ENCODE measurements at regions not wholly inside any gene's neighbourhood (a gene's known extent, or its start where the extent isn't known, plus 50 kb on each side); places are given as distances from the start of the nearest gene placed in this dataset.

DNA sequence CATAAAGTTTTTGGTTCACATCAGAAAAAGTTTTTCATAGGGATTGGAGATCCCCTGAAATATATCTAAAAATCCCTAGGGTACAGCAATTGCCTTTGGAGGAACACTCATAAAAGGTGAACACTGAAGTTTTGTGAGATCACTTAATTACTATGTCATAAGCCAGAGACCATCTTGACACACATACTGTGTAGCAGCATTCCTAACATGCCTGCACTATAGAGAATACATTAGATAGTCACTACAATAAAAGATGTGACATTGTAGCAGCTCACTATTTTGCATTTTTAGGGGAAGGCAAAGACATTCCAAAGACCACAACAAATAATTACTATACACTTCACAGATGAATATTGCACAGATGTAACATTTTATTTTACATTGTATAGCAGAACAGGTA is 779.9 kb downstream of the KCNT2 start:
- no peaks in the 10 kb centered on the region for H3K27me3 ChIP-seq
- no peak overlapping the region for H3K4me3 ChIP-seq
- H3K9me3 ChIP-seq = no peaks in the 10 kb centered on the region
- intact Hi-C loops (cut with DNase I) = no loop called here
- no peaks in the 10 kb centered on the region for H3K4me1 ChIP-seq
- TF ChIP-seq, protein P1, sequence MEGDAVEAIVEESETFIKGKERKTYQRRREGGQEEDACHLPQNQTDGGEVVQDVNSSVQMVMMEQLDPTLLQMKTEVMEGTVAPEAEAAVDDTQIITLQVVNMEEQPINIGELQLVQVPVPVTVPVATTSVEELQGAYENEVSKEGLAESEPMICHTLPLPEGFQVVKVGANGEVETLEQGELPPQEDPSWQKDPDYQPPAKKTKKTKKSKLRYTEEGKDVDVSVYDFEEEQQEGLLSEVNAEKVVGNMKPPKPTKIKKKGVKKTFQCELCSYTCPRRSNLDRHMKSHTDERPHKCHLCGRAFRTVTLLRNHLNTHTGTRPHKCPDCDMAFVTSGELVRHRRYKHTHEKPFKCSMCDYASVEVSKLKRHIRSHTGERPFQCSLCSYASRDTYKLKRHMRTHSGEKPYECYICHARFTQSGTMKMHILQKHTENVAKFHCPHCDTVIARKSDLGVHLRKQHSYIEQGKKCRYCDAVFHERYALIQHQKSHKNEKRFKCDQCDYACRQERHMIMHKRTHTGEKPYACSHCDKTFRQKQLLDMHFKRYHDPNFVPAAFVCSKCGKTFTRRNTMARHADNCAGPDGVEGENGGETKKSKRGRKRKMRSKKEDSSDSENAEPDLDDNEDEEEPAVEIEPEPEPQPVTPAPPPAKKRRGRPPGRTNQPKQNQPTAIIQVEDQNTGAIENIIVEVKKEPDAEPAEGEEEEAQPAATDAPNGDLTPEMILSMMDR (IDR thresholded peaks at IDR 0.05) = no peak
- DNase-seq (no peak), ATAC-seq (no peak)
- H3K27ac ChIP-seq = no peak overlapping the region
- H3K36me3 ChIP-seq = no peaks in the 10 kb centered on the region

DNA sequence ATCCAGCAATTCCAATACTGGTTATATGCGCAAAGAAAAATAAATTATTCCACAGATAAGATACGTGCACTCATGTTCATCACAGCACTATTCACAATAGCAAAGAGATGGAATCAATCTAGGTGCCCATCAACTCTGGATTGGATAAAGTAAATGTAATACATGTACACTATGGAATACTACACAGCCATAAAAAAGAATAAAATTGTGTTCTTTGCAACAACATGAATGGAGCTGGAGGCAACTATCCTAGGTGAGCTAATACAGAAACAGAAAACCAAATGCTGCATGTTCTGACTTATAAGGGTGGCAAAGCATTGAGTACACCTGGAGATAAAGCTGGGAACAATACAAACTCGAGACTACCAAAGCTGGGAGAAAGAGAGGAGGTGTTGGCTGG is 787.3 kb downstream of the KCNT2 start:
- intact Hi-C loops (cut with DNase I) = no loop called here
- Histone ChIP-seq H3K4me1 (no peaks in the 10 kb centered on the region), H3K9me3 (peaks cover 0 to 18% of the 10 kb centered on the region in 2 donors), H3K4me3 (no peak overlapping the region), H3K27ac (no peak overlapping the region), H3K27me3 (no peaks in the 10 kb centered on the region), H3K36me3 (no peaks in the 10 kb centered on the region)
- TF ChIP-seq, protein P1 (IDR thresholded peaks at IDR 0.05) = no peak
- ATAC-seq = no peak
- no peak for DNase-seq

DNA sequence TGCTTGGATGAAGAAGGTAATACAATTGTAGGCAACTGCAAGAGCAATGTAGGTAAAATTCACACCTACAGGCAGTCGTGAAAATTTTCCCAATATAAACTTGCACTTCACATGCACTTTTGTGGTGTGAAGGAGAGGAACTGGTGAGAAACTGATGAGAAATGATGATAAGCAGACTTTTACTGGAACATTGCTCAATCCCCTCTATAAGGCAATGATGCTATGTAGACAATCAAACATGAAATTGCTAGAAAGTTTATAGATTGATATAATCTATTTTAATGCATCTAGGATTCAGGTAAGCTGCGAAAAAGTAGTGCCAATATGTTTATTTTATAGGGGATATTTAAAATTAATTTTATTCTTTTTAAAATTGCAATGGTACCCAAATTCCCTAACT is 802.2 kb downstream of the KCNT2 start:
- Histone ChIP-seq H3K27ac (no peak overlapping the region), H3K4me3 (no peak overlapping the region), H3K9me3 (no peaks in the 10 kb centered on the region), H3K27me3 (no peaks in the 10 kb centered on the region), H3K4me1 (no peaks in the 10 kb centered on the region), H3K36me3 (no peaks in the 10 kb centered on the region)
- ATAC-seq (no peak), DNase-seq (no peak)
- TF ChIP-seq, protein P1 (IDR thresholded peaks at IDR 0.05) = no peak
- intact Hi-C loops (cut with DNase I) = no loop called here

DNA sequence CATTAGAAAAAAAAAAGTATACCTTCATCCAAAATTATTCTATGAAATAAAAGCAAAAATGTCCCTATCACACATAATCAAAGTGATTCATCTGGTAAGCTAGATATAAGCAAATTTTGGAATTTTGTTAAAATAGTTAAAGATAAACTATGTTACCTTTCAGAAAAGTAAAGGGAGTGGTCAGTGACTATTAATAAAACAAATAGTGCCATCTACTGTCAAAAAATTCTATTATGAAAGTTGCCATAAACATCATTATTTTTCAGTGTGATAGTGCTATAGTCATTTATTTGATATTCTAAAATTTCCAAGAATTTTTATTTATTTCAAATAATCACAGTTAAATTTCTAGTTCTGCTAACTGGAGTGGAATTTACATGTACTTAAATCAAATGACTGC is 803.7 kb downstream of the KCNT2 start:
- no peaks in the 10 kb centered on the region for H3K27me3 ChIP-seq
- no peak overlapping the region for H3K4me3 ChIP-seq
- no peak for ATAC-seq
- H3K4me1 ChIP-seq = no peaks in the 10 kb centered on the region
- no peak overlapping the region for H3K27ac ChIP-seq
- intact Hi-C loops (cut with DNase I) = no loop called here
- no peaks in the 10 kb centered on the region for H3K9me3 ChIP-seq
- DNase-seq = no peak
- no peaks in the 10 kb centered on the region for H3K36me3 ChIP-seq
- TF ChIP-seq, protein P1 (IDR thresholded peaks at IDR 0.05) = no peak

DNA sequence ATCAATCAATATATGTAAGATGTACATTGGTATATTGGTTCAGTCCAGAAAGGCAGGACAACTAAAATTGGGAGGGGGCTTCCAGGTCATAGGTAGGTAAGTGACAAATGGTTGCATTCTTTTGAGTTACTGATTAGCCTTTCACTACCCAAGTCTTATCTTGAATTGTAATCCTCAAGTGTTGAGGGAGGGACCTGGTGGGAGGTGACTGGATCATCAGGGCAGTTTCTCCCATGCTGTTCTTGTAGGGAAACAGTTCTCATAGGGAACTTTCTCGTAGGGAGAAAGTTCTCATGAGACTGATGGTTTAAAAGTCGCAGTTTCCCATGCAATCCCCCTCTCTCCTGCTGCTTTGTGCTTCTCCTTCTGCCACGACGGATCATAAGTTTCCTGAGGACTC is 809.2 kb downstream of the KCNT2 start:
- H3K27me3 ChIP-seq = no peaks in the 10 kb centered on the region
- H3K9me3 ChIP-seq = no peaks in the 10 kb centered on the region
- intact Hi-C loops (cut with DNase I) = no loop called here
- H3K4me1 ChIP-seq = no peaks in the 10 kb centered on the region
- no peak overlapping the region for H3K27ac ChIP-seq
- no peaks in the 10 kb centered on the region for H3K36me3 ChIP-seq
- TF ChIP-seq, protein P1 (IDR thresholded peaks at IDR 0.05) = no peak
- DNase-seq (no peak), ATAC-seq (no peak)
- no peak overlapping the region for H3K4me3 ChIP-seq

Data from left lung (tissue), 4 donors.